ENCODE measurements at regions not wholly inside any gene's neighbourhood (a gene's known extent, or its start where the extent isn't known, plus 50 kb on each side); places are given as distances from the start of the nearest gene placed in this dataset.

DNA sequence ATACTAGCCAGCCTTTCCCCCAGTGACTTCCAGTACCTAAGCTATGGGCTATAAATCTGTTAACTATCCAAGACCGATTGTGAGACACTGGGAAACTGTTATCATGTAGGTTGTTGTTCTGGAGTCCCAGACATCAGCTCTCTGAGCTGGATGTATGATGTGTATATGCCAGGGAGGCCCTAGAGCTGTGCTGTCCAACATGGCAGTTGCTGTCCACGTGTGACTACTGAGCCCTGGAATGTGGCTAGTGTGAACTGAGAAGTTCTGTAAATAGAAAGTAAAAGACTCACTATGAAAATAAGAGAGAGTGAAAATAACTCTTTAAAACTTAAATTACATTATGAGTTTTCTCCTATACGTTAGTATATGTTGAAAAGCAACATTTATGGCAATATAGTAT, 755.8 kb upstream of the FBXO33 start:
- no peak for TF ChIP-seq EZH2 (IDR thresholded peaks at IDR 0.05; ENCODE audit: low read length, missing control alignments)
- TF ChIP-seq, protein P1, sequence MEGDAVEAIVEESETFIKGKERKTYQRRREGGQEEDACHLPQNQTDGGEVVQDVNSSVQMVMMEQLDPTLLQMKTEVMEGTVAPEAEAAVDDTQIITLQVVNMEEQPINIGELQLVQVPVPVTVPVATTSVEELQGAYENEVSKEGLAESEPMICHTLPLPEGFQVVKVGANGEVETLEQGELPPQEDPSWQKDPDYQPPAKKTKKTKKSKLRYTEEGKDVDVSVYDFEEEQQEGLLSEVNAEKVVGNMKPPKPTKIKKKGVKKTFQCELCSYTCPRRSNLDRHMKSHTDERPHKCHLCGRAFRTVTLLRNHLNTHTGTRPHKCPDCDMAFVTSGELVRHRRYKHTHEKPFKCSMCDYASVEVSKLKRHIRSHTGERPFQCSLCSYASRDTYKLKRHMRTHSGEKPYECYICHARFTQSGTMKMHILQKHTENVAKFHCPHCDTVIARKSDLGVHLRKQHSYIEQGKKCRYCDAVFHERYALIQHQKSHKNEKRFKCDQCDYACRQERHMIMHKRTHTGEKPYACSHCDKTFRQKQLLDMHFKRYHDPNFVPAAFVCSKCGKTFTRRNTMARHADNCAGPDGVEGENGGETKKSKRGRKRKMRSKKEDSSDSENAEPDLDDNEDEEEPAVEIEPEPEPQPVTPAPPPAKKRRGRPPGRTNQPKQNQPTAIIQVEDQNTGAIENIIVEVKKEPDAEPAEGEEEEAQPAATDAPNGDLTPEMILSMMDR (conservative IDR thresholded peaks at IDR 0.05 in 1 of 2, IDR thresholded peaks at IDR 0.05 in 1 of 2; ENCODE audit: low read depth in 1 of 2, low read length in 2 of 2) = no peak

All from fibroblast of lung (primary cell).